ENCODE measurements at regions not wholly inside any gene's neighbourhood (a gene's known extent, or its start where the extent isn't known, plus 50 kb on each side); places are given as distances from the start of the nearest gene placed in this dataset.
"Not testable (repeated sequence)": the region's sequence is repeated elsewhere in the genome, so short reads cannot be mapped to it uniquely, and the experiment has no call there.

- Histone ChIP-seq H3K27ac (no peak overlapping the region), H3K9me3 (no peaks in the 10 kb centered on the region), H3K27me3 (no peaks in the 10 kb centered on the region), H3K4me3 (ENCODE audit: low read depth in 1 of 2, low read length in 1 of 2) (no peak overlapping the region), H3K4me1 (ENCODE audit: control insufficient read depth in 1 of 2, insufficient read depth in 1 of 2, low read depth in 1 of 2, low read length in 1 of 2) (peaks cover 5 to 15% of the 10 kb centered on the region in 2 experiments), H3K36me3 (no peaks in the 10 kb centered on the region)
- no peak for TF ChIP-seq CTCF (IDR thresholded peaks at IDR 0.05)
These were observed 109.0 kb upstream of the SLC16A7 start for GRCh38 chr12:59486827-59487226.

- no peak overlapping the region for H3K27ac ChIP-seq
- no peaks in the 10 kb centered on the region for H3K27me3 ChIP-seq
- peaks cover 0 to 9% of the 10 kb centered on the region in 2 experiments for H3K4me1 ChIP-seq (ENCODE audit: control insufficient read depth in 1 of 2, insufficient read depth in 1 of 2, low read depth in 1 of 2, low read length in 1 of 2)
- H3K4me3 ChIP-seq (ENCODE audit: low read depth in 1 of 2, low read length in 1 of 2), result no peak overlapping the region
- H3K9me3 ChIP-seq, result no peaks in the 10 kb centered on the region
- TF ChIP-seq CTCF (IDR thresholded peaks at IDR 0.05), result no peak
- H3K36me3 ChIP-seq, result no peaks in the 10 kb centered on the region
These were observed 111.3 kb upstream of the SLC16A7 start for GRCh38 chr12:59484575-59484974.

- not testable (repeated sequence) for H3K27me3 ChIP-seq; H3K4me3 ChIP-seq (ENCODE audit: low read depth in 1 of 2, low read length in 1 of 2); H3K36me3 ChIP-seq; H3K9me3 ChIP-seq; H3K4me1 ChIP-seq (ENCODE audit: control insufficient read depth in 1 of 2, insufficient read depth in 1 of 2, low read depth in 1 of 2, low read length in 1 of 2); H3K27ac ChIP-seq
These were observed 121.6 kb upstream of the SLC16A7 start for GRCh38 chr12:59474236-59474635.

GRCh38 chr12:59472273-59472672 is 123.6 kb upstream of the SLC16A7 start:
- Histone ChIP-seq H3K4me3 (ENCODE audit: low read depth in 1 of 2, low read length in 1 of 2) (no peak overlapping the region), H3K27me3 (no peaks in the 10 kb centered on the region), H3K27ac (no peak overlapping the region), H3K36me3 (no peaks in the 10 kb centered on the region), H3K9me3 (no peaks in the 10 kb centered on the region), H3K4me1 (ENCODE audit: control insufficient read depth in 1 of 2, insufficient read depth in 1 of 2, low read depth in 1 of 2, low read length in 1 of 2) (no peaks in the 10 kb centered on the region)
- no peak for TF ChIP-seq CTCF (IDR thresholded peaks at IDR 0.05)

DNA sequence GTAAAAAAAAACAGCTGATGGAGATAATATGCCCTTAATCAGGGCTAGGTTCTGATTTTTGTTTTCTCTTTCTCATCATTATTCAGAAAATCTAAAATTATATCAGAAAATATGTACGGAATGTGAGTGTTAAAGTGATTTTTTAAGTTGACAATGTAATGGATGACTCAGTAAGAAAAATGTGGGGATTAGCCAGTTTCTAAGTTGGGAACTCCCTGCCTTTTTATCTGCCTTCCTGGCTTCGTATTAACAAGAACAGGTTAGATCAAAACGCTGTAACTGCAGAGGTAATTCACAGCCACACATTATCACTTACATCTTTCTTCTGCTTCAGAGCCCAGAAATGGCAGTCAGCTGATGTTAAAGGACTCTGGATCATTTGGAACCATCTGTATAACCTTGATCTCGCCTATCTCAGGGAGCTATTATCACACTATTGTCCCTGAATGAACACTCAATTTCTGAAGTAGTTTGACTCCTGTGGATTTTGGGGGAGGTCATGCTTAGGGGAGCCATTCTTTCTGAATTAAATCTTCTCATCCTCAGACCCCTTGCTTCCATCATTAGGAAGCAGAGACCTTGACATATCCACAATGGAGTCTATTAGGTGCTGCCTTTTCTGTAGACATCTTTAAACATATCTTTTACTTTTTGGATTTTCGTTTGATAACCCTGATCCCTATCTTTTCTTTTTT is 135.7 kb upstream of the SLC16A7 start:
- no peak overlapping the region for H3K27ac ChIP-seq
- no peak overlapping the region for H3K4me3 ChIP-seq (ENCODE audit: low read depth in 1 of 2, low read length in 1 of 2)
- H3K36me3 ChIP-seq, result no peaks in the 10 kb centered on the region
- H3K4me1 ChIP-seq (ENCODE audit: control insufficient read depth in 1 of 2, insufficient read depth in 1 of 2, low read depth in 1 of 2, low read length in 1 of 2), result no peaks in the 10 kb centered on the region
- TF ChIP-seq CTCF (IDR thresholded peaks at IDR 0.05), result no peak
- no peaks in the 10 kb centered on the region for H3K27me3 ChIP-seq
- H3K9me3 ChIP-seq, result no peaks in the 10 kb centered on the region

DNA sequence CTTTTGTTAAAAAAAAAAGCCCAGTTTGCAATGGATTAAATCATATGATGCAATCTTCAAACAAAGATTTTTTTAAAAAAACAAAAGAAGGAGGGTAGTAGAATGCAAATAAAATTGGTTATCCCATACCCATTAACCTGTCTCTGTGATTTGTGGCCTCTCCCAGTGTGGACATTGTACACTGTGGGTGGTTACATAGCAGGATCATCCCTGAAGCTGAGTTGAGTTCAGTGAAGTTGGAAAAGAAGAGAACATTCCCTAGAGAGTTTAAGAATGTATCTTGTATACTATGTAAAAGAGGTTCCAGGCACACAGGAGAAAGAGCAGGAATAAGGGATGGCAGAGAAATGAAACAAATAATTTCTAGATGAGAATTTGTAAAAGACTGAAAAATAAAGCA is 142.4 kb upstream of the SLC16A7 start:
- no peak overlapping the region for H3K27ac ChIP-seq

More for the DNA sequence above, 142.4 kb upstream of the SLC16A7 start:
- no peaks in the 10 kb centered on the region for H3K27me3 ChIP-seq
- no peaks in the 10 kb centered on the region for H3K36me3 ChIP-seq
- H3K4me3 ChIP-seq (ENCODE audit: low read depth in 1 of 2, low read length in 1 of 2), result no peak overlapping the region
- no peak for TF ChIP-seq CTCF (IDR thresholded peaks at IDR 0.05)
- H3K4me1 ChIP-seq (ENCODE audit: control insufficient read depth in 1 of 2, insufficient read depth in 1 of 2, low read depth in 1 of 2, low read length in 1 of 2), result no peaks in the 10 kb centered on the region
- H3K9me3 ChIP-seq, result no peaks in the 10 kb centered on the region
